ENCODE measurements at regions not wholly inside any gene's neighbourhood (a gene's known extent, or its start where the extent isn't known, plus 50 kb on each side); places are given as distances from the start of the nearest gene placed in this dataset.

GRCh38 chr2:217632043-217632442 is 370.8 kb downstream of the TNS1 start:
- H3K4me1 Mint-ChIP-seq = no peaks in the 10 kb centered on the region

GRCh38 chr2:217631115-217631514 is 371.7 kb downstream of the TNS1 start:
- Histone ChIP-seq H3K9ac (ENCODE audit: insufficient read depth, low read length, poor library complexity, severe bottlenecking) (no peak overlapping the region), H3K79me2 (ENCODE audit: insufficient read depth, low read length) (no peaks in the 10 kb centered on the region), H2AFZ (ENCODE audit: insufficient read depth, low read depth, low read length, poor library complexity, severe bottlenecking) (no peak overlapping the region), H4K20me1 (ENCODE audit: insufficient read depth, low read length) (no peaks in the 10 kb centered on the region), H3K27ac (ENCODE audit: low read depth in 1 of 2, low read length in 2 of 2) (no peak overlapping the region), H3K36me3 (replicated peaks in 1 of 2; ENCODE audit: control insufficient read depth in 1 of 2, insufficient read depth in 2 of 2, low read length in 2 of 2) (no peaks in the 10 kb centered on the region), H3K27me3 (ENCODE audit: control insufficient read depth in 2 of 2, insufficient read depth in 2 of 2, low read length in 2 of 2) (no peaks in the 10 kb centered on the region), H3K4me3 (replicated peaks in 1 of 3; ENCODE audit: low read depth in 2 of 3, low read length in 3 of 3) (no peak overlapping the region), H3K4me2 (replicated peaks; ENCODE audit: extremely low read depth, low read length, poor library complexity, severe bottlenecking) (no peak overlapping the region), H3K9me3 (replicated peaks in 1 of 2; ENCODE audit: control insufficient read depth in 1 of 2, insufficient read depth in 1 of 2, low read length in 2 of 2) (no peaks in the 10 kb centered on the region), H3K4me1 (ENCODE audit: control insufficient read depth in 1 of 2, insufficient read depth in 2 of 2, low read length in 2 of 2) (no peaks in the 10 kb centered on the region)
- H3K36me3 Mint-ChIP-seq = no peaks in the 10 kb centered on the region
- no peak for TF ChIP-seq CTCF (IDR thresholded peaks at IDR 0.05)
- intact Hi-C loops (cut with micrococcal nuclease) = no loop called here
- WGBS (ENCODE audit: insufficient coverage) = 78% methylated on average over 8 of the region's 10 CpGs
- DNase-seq = no peak
- peaks cover 0 to 6% (median 0%) of the 10 kb centered on the region in 7 donors for H3K9me3 Mint-ChIP-seq
- peak overlapping the region in 1 of 2 donors; percentile 7 for H3K4me3 Mint-ChIP-seq
- H3K27ac Mint-ChIP-seq = no peak overlapping the region
- H3K4me1 Mint-ChIP-seq = no peaks in the 10 kb centered on the region
- peaks cover 0 to 13% (median 2%) of the 10 kb centered on the region in 3 donors for H3K27me3 Mint-ChIP-seq (ENCODE audit: low read depth in 3 of 3)

More at GRCh38 chr2:217632043-217632442, 370.8 kb downstream of the TNS1 start:
- Histone ChIP-seq H3K27me3 (ENCODE audit: control insufficient read depth in 2 of 2, insufficient read depth in 2 of 2, low read length in 2 of 2) (no peaks in the 10 kb centered on the region), H3K79me2 (ENCODE audit: insufficient read depth, low read length) (no peaks in the 10 kb centered on the region), H4K20me1 (ENCODE audit: insufficient read depth, low read length) (no peaks in the 10 kb centered on the region), H3K4me1 (ENCODE audit: control insufficient read depth in 1 of 2, insufficient read depth in 2 of 2, low read length in 2 of 2) (no peaks in the 10 kb centered on the region), H3K9ac (ENCODE audit: insufficient read depth, low read length, poor library complexity, severe bottlenecking) (no peak overlapping the region), H3K4me2 (replicated peaks; ENCODE audit: extremely low read depth, low read length, poor library complexity, severe bottlenecking) (no peak overlapping the region), H3K36me3 (replicated peaks in 1 of 2; ENCODE audit: control insufficient read depth in 1 of 2, insufficient read depth in 2 of 2, low read length in 2 of 2) (no peaks in the 10 kb centered on the region), H2AFZ (ENCODE audit: insufficient read depth, low read depth, low read length, poor library complexity, severe bottlenecking) (no peak overlapping the region), H3K9me3 (replicated peaks in 1 of 2; ENCODE audit: control insufficient read depth in 1 of 2, insufficient read depth in 1 of 2, low read length in 2 of 2) (no peaks in the 10 kb centered on the region), H3K27ac (ENCODE audit: low read depth in 1 of 2, low read length in 2 of 2) (no peak overlapping the region), H3K4me3 (replicated peaks in 1 of 3; ENCODE audit: low read depth in 2 of 3, low read length in 3 of 3) (no peak overlapping the region)
- H3K27me3 Mint-ChIP-seq (ENCODE audit: low read depth in 3 of 3) = peaks cover 0 to 19% (median 2%) of the 10 kb centered on the region in 3 donors
- intact Hi-C loops (cut with micrococcal nuclease) = no loop called here
- H3K27ac Mint-ChIP-seq = no peak overlapping the region
- peaks cover 0 to 6% (median 0%) of the 10 kb centered on the region in 7 donors for H3K9me3 Mint-ChIP-seq
- no peak for TF ChIP-seq CTCF (IDR thresholded peaks at IDR 0.05)
- H3K4me3 Mint-ChIP-seq = no peak overlapping the region
- DNase-seq = no peak
- H3K36me3 Mint-ChIP-seq = no peaks in the 10 kb centered on the region
- 100% methylated on average over 1 of the region's 1 CpG for WGBS (ENCODE audit: insufficient coverage)

Data from CD14-positive monocyte (primary cell).